ENCODE measurements at regions not wholly inside any gene's neighbourhood (a gene's known extent, or its start where the extent isn't known, plus 50 kb on each side); places are given as distances from the start of the nearest gene placed in this dataset.

DNA sequence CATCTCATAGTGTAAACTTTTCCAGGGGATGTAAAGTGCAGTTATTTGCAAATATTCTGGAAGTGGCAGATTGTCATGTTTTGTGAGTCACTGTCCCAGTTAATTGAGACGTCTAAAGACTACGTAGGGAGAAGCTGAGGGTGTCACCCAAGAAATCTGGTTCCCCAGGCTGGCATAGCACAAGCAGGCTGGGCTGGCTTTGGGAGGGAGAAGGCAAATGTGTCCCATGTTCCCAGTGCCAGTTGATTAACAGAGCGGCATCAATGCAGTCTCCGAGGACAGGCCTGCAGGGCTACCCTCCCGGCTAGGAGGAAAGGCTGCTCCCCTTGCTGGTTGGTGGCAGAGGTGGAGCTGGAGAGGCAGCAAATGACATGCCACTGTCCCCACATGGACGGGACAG lies 388.3 kb upstream of the MKI67 start:
- no peak for FAIRE-seq
- no peaks in the 10 kb centered on the region; a peak in 1 of 5 replicates for H3K4me1 ChIP-seq (replicated peaks in 1 of 2; ENCODE audit: control insufficient read depth in 2 of 2, insufficient read depth in 2 of 2, low read length in 2 of 2)
- BruUV-seq (replicated peaks) = no TSS peak
- TF ChIP-seq ZNF384 (IDR thresholded peaks at IDR 0.05; ENCODE audit: low read depth, low read length) = no peak
- no peak for TF ChIP-seq KAT7 (CRISPR knock-in tag; IDR thresholded peaks at IDR 0.05; ENCODE audit: borderline replicate concordance)
- TF ChIP-seq CREB1 (IDR thresholded peaks at IDR 0.05) = no peak
- TF ChIP-seq CREB1 (CRISPR knock-in tag; IDR thresholded peaks at IDR 0.05) = no peak
- no peak for TF ChIP-seq JUND (IDR thresholded peaks at IDR 0.05; ENCODE audit: borderline replicate concordance, low read depth, low read length)
- no peak for TF ChIP-seq JUND (tag; IDR thresholded peaks at IDR 0.05; ENCODE audit: borderline replicate concordance, low read depth, low read length)
- TF ChIP-seq RAD51 (IDR thresholded peaks at IDR 0.05; ENCODE audit: borderline replicate concordance, low read depth) = no peak
- TF ChIP-seq, protein P1, sequence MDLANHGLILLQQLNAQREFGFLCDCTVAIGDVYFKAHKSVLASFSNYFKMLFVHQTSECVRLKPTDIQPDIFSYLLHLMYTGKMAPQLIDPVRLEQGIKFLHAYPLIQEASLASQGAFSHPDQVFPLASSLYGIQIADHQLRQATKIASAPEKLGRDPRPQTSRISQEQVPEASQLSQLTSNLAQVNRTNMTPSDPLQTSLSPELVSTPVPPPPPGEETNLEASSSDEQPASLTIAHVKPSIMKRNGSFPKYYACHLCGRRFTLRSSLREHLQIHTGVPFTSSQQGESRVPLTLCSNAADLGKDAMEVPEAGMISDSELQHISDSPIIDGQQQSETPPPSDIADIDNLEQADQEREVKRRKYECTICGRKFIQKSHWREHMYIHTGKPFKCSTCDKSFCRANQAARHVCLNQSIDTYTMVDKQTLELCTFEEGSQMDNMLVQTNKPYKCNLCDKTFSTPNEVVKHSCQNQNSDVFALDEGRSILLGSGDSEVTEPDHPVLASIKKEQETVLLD (IDR thresholded peaks at IDR 0.05) = no peak
- TF ChIP-seq, protein P2, sequence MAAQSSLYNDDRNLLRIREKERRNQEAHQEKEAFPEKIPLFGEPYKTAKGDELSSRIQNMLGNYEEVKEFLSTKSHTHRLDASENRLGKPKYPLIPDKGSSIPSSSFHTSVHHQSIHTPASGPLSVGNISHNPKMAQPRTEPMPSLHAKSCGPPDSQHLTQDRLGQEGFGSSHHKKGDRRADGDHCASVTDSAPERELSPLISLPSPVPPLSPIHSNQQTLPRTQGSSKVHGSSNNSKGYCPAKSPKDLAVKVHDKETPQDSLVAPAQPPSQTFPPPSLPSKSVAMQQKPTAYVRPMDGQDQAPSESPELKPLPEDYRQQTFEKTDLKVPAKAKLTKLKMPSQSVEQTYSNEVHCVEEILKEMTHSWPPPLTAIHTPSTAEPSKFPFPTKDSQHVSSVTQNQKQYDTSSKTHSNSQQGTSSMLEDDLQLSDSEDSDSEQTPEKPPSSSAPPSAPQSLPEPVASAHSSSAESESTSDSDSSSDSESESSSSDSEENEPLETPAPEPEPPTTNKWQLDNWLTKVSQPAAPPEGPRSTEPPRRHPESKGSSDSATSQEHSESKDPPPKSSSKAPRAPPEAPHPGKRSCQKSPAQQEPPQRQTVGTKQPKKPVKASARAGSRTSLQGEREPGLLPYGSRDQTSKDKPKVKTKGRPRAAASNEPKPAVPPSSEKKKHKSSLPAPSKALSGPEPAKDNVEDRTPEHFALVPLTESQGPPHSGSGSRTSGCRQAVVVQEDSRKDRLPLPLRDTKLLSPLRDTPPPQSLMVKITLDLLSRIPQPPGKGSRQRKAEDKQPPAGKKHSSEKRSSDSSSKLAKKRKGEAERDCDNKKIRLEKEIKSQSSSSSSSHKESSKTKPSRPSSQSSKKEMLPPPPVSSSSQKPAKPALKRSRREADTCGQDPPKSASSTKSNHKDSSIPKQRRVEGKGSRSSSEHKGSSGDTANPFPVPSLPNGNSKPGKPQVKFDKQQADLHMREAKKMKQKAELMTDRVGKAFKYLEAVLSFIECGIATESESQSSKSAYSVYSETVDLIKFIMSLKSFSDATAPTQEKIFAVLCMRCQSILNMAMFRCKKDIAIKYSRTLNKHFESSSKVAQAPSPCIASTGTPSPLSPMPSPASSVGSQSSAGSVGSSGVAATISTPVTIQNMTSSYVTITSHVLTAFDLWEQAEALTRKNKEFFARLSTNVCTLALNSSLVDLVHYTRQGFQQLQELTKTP (IDR thresholded peaks at IDR 0.05; ENCODE audit: low read depth in 1 of 2, partially characterized antibody in 2 of 2) = no peak
- TF ChIP-seq, protein P3, sequence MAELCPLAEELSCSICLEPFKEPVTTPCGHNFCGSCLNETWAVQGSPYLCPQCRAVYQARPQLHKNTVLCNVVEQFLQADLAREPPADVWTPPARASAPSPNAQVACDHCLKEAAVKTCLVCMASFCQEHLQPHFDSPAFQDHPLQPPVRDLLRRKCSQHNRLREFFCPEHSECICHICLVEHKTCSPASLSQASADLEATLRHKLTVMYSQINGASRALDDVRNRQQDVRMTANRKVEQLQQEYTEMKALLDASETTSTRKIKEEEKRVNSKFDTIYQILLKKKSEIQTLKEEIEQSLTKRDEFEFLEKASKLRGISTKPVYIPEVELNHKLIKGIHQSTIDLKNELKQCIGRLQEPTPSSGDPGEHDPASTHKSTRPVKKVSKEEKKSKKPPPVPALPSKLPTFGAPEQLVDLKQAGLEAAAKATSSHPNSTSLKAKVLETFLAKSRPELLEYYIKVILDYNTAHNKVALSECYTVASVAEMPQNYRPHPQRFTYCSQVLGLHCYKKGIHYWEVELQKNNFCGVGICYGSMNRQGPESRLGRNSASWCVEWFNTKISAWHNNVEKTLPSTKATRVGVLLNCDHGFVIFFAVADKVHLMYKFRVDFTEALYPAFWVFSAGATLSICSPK (IDR thresholded peaks at IDR 0.05; ENCODE audit: borderline replicate concordance) = no peak
- no peak for TF ChIP-seq GATA2 (CRISPR knock-in tag; IDR thresholded peaks at IDR 0.05)

More for the DNA sequence above, 388.3 kb upstream of the MKI67 start:
- Histone ChIP-seq H2AFZ (ENCODE audit: low read depth, low read length) (no peak overlapping the region), H3K27ac (ENCODE audit: extremely low read depth, low read depth, low read length) (no peak overlapping the region), H3K9ac (ENCODE audit: insufficient read depth in 1 of 2, low read depth in 2 of 2, low read length in 2 of 2) (no peak overlapping the region), H3K9me3 (replicated peaks; ENCODE audit: control insufficient read depth, insufficient read depth, low read depth, low read length) (no peaks in the 10 kb centered on the region), H3K9me1 (ENCODE audit: control insufficient read depth, insufficient read depth, low read length) (no peaks in the 10 kb centered on the region), H3K36me3 (ENCODE audit: control insufficient read depth, insufficient read depth, low read length) (no peaks in the 10 kb centered on the region), H3K27me3 (ENCODE audit: control insufficient read depth in 2 of 2, insufficient read depth in 2 of 2, low read length in 2 of 2) (no peaks in the 10 kb centered on the region), H3K4me3 (no peak overlapping the region), H3K79me2 (ENCODE audit: control insufficient read depth, insufficient read depth, low read length) (no peaks in the 10 kb centered on the region), H4K20me1 (replicated peaks; ENCODE audit: control insufficient read depth, insufficient read depth, low read length) (no peaks in the 10 kb centered on the region), H3K4me2 (ENCODE audit: insufficient read depth, low read length) (no peak overlapping the region)
- in situ Hi-C loops (cut with MboI) = no loop called here
- DNase-seq (ENCODE audit: extremely low read depth in 1 of 4, low spot score in 3 of 4) = no peak
- ATAC-seq = no peak
- intact Hi-C loops (cut with micrococcal nuclease) = loop anchor here (10.0 kb wide), 1 partner anchor 1860 kb away; no protein-coding TSS in a partner anchor
- POLR2A ChIA-PET = interaction anchor here (0.6 to 2.0 kb wide), 4 partner anchors 17 to 205 kb away, joined by 3 to 4 read pairs (median 3); no protein-coding TSS in a partner anchor
- 24% methylated on average over 6 of the region's 6 CpGs for WGBS (ENCODE audit: insufficient coverage, low coverage, missing lambda C conversion rate)
- CTCF ChIA-PET (ENCODE audit: low intra/inter-chr PET ratio) = no interaction called here

All from K562 (cell line).